PFSK-1 (cell line): ENCODE measurements at regions not wholly inside any gene's neighbourhood (a gene's known extent, or its start where the extent isn't known, plus 50 kb on each side); places are given as distances from the start of the nearest gene placed in this dataset.

Experiments
- FOXP2 ChIP-seq: optimal IDR thresholded peaks from 2 replicates; pipeline ENCODE3; 2011; ENCODE audit warnings: borderline replicate concordance, control low read depth, inconsistent platforms; ENCODE audit not compliant: insufficient read depth; ENCODE audit errors: extremely low read length, extremely low read depth
- POLR2AphosphoS5 ChIP-seq: IDR thresholded peaks from 2 replicates; pipeline ENCODE4 v1.6.1; 2012; ENCODE audit warnings: low read depth, mild to moderate bottlenecking, control low read depth, low read length, moderate library complexity
- SIN3A ChIP-seq: IDR thresholded peaks from 2 replicates; pipeline ENCODE4 v1.6.1; 2012; ENCODE audit warnings: mild to moderate bottlenecking, low read length, moderate library complexity, borderline replicate concordance; ENCODE audit not compliant: insufficient read depth
- TAF1 ChIP-seq: IDR thresholded peaks from 2 replicates; pipeline ENCODE4 v1.6.1; 2012; ENCODE audit warnings: low read length, control low read depth, borderline replicate concordance; ENCODE audit not compliant: insufficient read depth
- TF ChIP-seq, protein P1 (sequence below), 2 experiments: IDR thresholded peaks; 2 replicates each; pipeline versions ENCODE4 v1.6.1 to v1.8.0; 2011 to 2012; ENCODE audit warnings: low read depth in 2 of 2, low read length in 2 of 2, control low read depth in 1 of 2, inconsistent platforms in 1 of 2, mild to moderate bottlenecking in 1 of 2, moderate library complexity in 1 of 2; ENCODE audit not compliant: insufficient read depth in 1 of 2

DNA sequence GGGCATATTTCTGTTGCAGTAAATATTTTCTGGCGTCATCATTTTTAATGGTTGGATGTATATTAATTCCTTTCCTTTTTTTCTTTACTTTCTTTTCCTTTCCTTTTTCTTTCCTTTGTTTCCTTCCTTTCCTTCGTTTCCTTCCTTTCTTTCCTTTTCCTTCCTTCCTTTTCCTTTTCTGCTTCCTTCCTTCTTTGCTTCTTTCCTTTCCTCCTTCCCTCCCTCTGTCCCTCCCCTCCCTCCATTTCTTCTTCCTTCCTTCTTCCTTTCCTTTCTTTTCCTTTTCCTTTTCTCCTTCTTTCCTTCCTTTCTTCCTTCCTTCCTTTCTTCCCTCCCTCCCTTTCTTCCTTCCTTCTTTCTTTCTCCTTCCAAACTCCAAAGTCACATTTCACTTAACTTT, 54.9 kb upstream of the LYSMD4 start:
- TF ChIP-seq, protein P1, sequence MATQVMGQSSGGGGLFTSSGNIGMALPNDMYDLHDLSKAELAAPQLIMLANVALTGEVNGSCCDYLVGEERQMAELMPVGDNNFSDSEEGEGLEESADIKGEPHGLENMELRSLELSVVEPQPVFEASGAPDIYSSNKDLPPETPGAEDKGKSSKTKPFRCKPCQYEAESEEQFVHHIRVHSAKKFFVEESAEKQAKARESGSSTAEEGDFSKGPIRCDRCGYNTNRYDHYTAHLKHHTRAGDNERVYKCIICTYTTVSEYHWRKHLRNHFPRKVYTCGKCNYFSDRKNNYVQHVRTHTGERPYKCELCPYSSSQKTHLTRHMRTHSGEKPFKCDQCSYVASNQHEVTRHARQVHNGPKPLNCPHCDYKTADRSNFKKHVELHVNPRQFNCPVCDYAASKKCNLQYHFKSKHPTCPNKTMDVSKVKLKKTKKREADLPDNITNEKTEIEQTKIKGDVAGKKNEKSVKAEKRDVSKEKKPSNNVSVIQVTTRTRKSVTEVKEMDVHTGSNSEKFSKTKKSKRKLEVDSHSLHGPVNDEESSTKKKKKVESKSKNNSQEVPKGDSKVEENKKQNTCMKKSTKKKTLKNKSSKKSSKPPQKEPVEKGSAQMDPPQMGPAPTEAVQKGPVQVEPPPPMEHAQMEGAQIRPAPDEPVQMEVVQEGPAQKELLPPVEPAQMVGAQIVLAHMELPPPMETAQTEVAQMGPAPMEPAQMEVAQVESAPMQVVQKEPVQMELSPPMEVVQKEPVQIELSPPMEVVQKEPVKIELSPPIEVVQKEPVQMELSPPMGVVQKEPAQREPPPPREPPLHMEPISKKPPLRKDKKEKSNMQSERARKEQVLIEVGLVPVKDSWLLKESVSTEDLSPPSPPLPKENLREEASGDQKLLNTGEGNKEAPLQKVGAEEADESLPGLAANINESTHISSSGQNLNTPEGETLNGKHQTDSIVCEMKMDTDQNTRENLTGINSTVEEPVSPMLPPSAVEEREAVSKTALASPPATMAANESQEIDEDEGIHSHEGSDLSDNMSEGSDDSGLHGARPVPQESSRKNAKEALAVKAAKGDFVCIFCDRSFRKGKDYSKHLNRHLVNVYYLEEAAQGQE (IDR thresholded peaks at IDR 0.05; ENCODE audit: insufficient read depth in 1 of 2, low read depth in 2 of 2, low read length in 2 of 2): no peak
- TF ChIP-seq SIN3A (no peak), TAF1 (no peak), POLR2AphosphoS5 (no peak), FOXP2 (no peak)
